Activated T-cell treated with anti-CD3 and anti-CD28 coated beads, Interleukin-2, amount 50 U/mL, for 24 hours (primary cell): ENCODE measurements at regions not wholly inside any gene's neighbourhood (a gene's known extent, or its start where the extent isn't known, plus 50 kb on each side); places are given as distances from the start of the nearest gene placed in this dataset.
"Not testable (repeated sequence)": the region's sequence is repeated elsewhere in the genome, so short reads cannot be mapped to it uniquely, and the experiment has no call there.

Experiments used
- DNase-seq: peaks from one replicate; pipeline ENCODE4 v3.0.0-alpha.2; 2020
- H3K27ac Mint-ChIP-seq: 2 replicates; pipeline ENCODE4 v1.8.0; 2020; ENCODE audit warnings: mild to moderate bottlenecking, mixed read lengths
- H3K27me3 Mint-ChIP-seq: 2 replicates; pipeline ENCODE4 v1.8.0; 2020; ENCODE audit warnings: mixed read lengths
- H3K36me3 Mint-ChIP-seq: 2 replicates; pipeline ENCODE4 v1.8.0; 2020; ENCODE audit warnings: low read depth, mixed read lengths
- H3K4me1 Mint-ChIP-seq: 2 replicates; pipeline ENCODE4 v1.8.0; 2020; ENCODE audit warnings: low read depth, mixed read lengths
- H3K4me3 Mint-ChIP-seq: 2 replicates; pipeline ENCODE4 v1.8.0; 2020; ENCODE audit warnings: mild to moderate bottlenecking, moderate library complexity, mixed read lengths
- H3K9me3 Mint-ChIP-seq: 2 replicates; pipeline ENCODE4 v1.8.0; 2020; ENCODE audit warnings: mixed read lengths

- no peak overlapping the region for H3K4me3 Mint-ChIP-seq
- no peak for DNase-seq
- no peaks in the 10 kb centered on the region for H3K4me1 Mint-ChIP-seq
- H3K27ac Mint-ChIP-seq: no peak overlapping the region
- no peaks in the 10 kb centered on the region for H3K36me3 Mint-ChIP-seq
- no peaks in the 10 kb centered on the region for H3K9me3 Mint-ChIP-seq
- H3K27me3 Mint-ChIP-seq: peaks cover 10% of the 10 kb centered on the region
Measured at GRCh38 chr18:41899535-41899934, 55.5 kb upstream of the PIK3C3 start.

GRCh38 chr18:41893432-41893831 lies 61.6 kb upstream of the PIK3C3 start:
- Mint-ChIP-seq H3K27me3 (peaks cover 14% of the 10 kb centered on the region), H3K36me3 (no peaks in the 10 kb centered on the region), H3K4me3 (no peak overlapping the region), H3K9me3 (no peaks in the 10 kb centered on the region), H3K4me1 (no peaks in the 10 kb centered on the region), H3K27ac (no peak overlapping the region)
- DNase-seq: no peak

GRCh38 chr18:41887100-41887499 lies 67.9 kb upstream of the PIK3C3 start:
- Mint-ChIP-seq H3K27ac (no peak overlapping the region), H3K27me3 (peaks cover 2% of the 10 kb centered on the region), H3K36me3 (no peaks in the 10 kb centered on the region), H3K4me1 (no peaks in the 10 kb centered on the region), H3K9me3 (no peaks in the 10 kb centered on the region), H3K4me3 (no peak overlapping the region)
- no peak for DNase-seq

GRCh38 chr18:41886126-41886807 lies 68.8 kb upstream of the PIK3C3 start:
- no peak overlapping the region for H3K27ac Mint-ChIP-seq

GRCh38 chr18:41881285-41881684 lies 73.7 kb upstream of the PIK3C3 start:
- H3K36me3 Mint-ChIP-seq: no peaks in the 10 kb centered on the region
- no peak for DNase-seq
- H3K27ac Mint-ChIP-seq: no peak overlapping the region
- no peaks in the 10 kb centered on the region for H3K9me3 Mint-ChIP-seq
- H3K4me1 Mint-ChIP-seq: no peaks in the 10 kb centered on the region
- H3K4me3 Mint-ChIP-seq: no peak overlapping the region
- H3K27me3 Mint-ChIP-seq: no peaks in the 10 kb centered on the region

More at GRCh38 chr18:41886126-41886807, 68.8 kb upstream of the PIK3C3 start:
- Mint-ChIP-seq H3K27me3 (peaks cover 2% of the 10 kb centered on the region), H3K9me3 (no peaks in the 10 kb centered on the region), H3K36me3 (no peaks in the 10 kb centered on the region), H3K4me3 (no peak overlapping the region), H3K4me1 (no peaks in the 10 kb centered on the region)
- no peak for DNase-seq

- Mint-ChIP-seq H3K27ac (no peak overlapping the region), H3K9me3 (no peaks in the 10 kb centered on the region), H3K4me1 (no peaks in the 10 kb centered on the region), H3K36me3 (no peaks in the 10 kb centered on the region), H3K4me3 (no peak overlapping the region), H3K27me3 (peaks cover 3% of the 10 kb centered on the region)
- no peak for DNase-seq
Measured at GRCh38 chr18:41879256-41879655, 75.8 kb upstream of the PIK3C3 start.

GRCh38 chr18:41875094-41875780 lies 79.8 kb upstream of the PIK3C3 start:
- H3K9me3 Mint-ChIP-seq: no peaks in the 10 kb centered on the region

GRCh38 chr18:41873730-41874129 lies 81.3 kb upstream of the PIK3C3 start:
- DNase-seq: no peak
- no peaks in the 10 kb centered on the region for H3K36me3 Mint-ChIP-seq

More at GRCh38 chr18:41875094-41875780, 79.8 kb upstream of the PIK3C3 start:
- Mint-ChIP-seq H3K27ac (no peak overlapping the region), H3K36me3 (no peaks in the 10 kb centered on the region), H3K4me3 (no peak overlapping the region), H3K4me1 (peaks cover 6% of the 10 kb centered on the region), H3K27me3 (peaks cover 5% of the 10 kb centered on the region)
- DNase-seq: no peak

GRCh38 chr18:41872206-41872605 lies 82.8 kb upstream of the PIK3C3 start:
- Mint-ChIP-seq H3K27ac (no peak overlapping the region), H3K9me3 (no peaks in the 10 kb centered on the region), H3K27me3 (peaks cover 5% of the 10 kb centered on the region), H3K36me3 (no peaks in the 10 kb centered on the region), H3K4me3 (no peak overlapping the region), H3K4me1 (peaks cover 6% of the 10 kb centered on the region)
- no peak for DNase-seq

More at GRCh38 chr18:41873730-41874129, 81.3 kb upstream of the PIK3C3 start:
- Mint-ChIP-seq H3K4me1 (peaks cover 6% of the 10 kb centered on the region), H3K9me3 (no peaks in the 10 kb centered on the region), H3K27ac (no peak overlapping the region), H3K4me3 (no peak overlapping the region), H3K27me3 (peaks cover 5% of the 10 kb centered on the region)

- Mint-ChIP-seq H3K4me3 (no peak overlapping the region), H3K36me3 (no peaks in the 10 kb centered on the region), H3K9me3 (no peaks in the 10 kb centered on the region), H3K27me3 (peaks cover 5% of the 10 kb centered on the region), H3K27ac (no peak overlapping the region), H3K4me1 (peaks cover 6% of the 10 kb centered on the region)
- DNase-seq: no peak
Measured at GRCh38 chr18:41871229-41872000, 83.6 kb upstream of the PIK3C3 start.

- Mint-ChIP-seq H3K27me3 (peaks cover 5% of the 10 kb centered on the region), H3K9me3 (no peaks in the 10 kb centered on the region), H3K27ac (no peak overlapping the region), H3K36me3 (no peaks in the 10 kb centered on the region), H3K4me3 (no peak overlapping the region), H3K4me1 (peaks cover 6% of the 10 kb centered on the region)
- no peak for DNase-seq
Measured at GRCh38 chr18:41870817-41871216, 84.2 kb upstream of the PIK3C3 start.

GRCh38 chr18:41870191-41870590 lies 84.8 kb upstream of the PIK3C3 start:
- DNase-seq: no peak
- peaks cover 5% of the 10 kb centered on the region for H3K27me3 Mint-ChIP-seq
- peaks cover 6% of the 10 kb centered on the region for H3K4me1 Mint-ChIP-seq
- no peak overlapping the region for H3K4me3 Mint-ChIP-seq
- H3K27ac Mint-ChIP-seq: no peak overlapping the region
- H3K9me3 Mint-ChIP-seq: no peaks in the 10 kb centered on the region
- no peaks in the 10 kb centered on the region for H3K36me3 Mint-ChIP-seq

- not testable (repeated sequence) for H3K4me1 Mint-ChIP-seq, DNase-seq, H3K4me3 Mint-ChIP-seq, H3K27ac Mint-ChIP-seq, H3K9me3 Mint-ChIP-seq, H3K27me3 Mint-ChIP-seq, H3K36me3 Mint-ChIP-seq
Measured at GRCh38 chr18:41865796-41866195, 89.2 kb upstream of the PIK3C3 start.

- no peak overlapping the region for H3K4me3 Mint-ChIP-seq
- H3K36me3 Mint-ChIP-seq: no peaks in the 10 kb centered on the region
- H3K27ac Mint-ChIP-seq: no peak overlapping the region
- H3K4me1 Mint-ChIP-seq: no peaks in the 10 kb centered on the region
- H3K27me3 Mint-ChIP-seq: peaks cover 4% of the 10 kb centered on the region
- no peaks in the 10 kb centered on the region for H3K9me3 Mint-ChIP-seq
- DNase-seq: no peak
Measured at GRCh38 chr18:41864216-41864615, 90.8 kb upstream of the PIK3C3 start.

- no peak overlapping the region for H3K4me3 Mint-ChIP-seq
- no peaks in the 10 kb centered on the region for H3K9me3 Mint-ChIP-seq
- no peak for DNase-seq
- peaks cover 4% of the 10 kb centered on the region for H3K27me3 Mint-ChIP-seq
- no peaks in the 10 kb centered on the region for H3K36me3 Mint-ChIP-seq
- H3K4me1 Mint-ChIP-seq: no peaks in the 10 kb centered on the region
- H3K27ac Mint-ChIP-seq: no peak overlapping the region
Measured at GRCh38 chr18:41862921-41863320, 92.1 kb upstream of the PIK3C3 start.
